CD8-positive, alpha-beta memory T cell (primary cell): ENCODE measurements at regions not wholly inside any gene's neighbourhood (a gene's known extent, or its start where the extent isn't known, plus 50 kb on each side); places are given as distances from the start of the nearest gene placed in this dataset.

Experiments used
- CTCF ChIA-PET: fragments of 350-600 bp; sonication (Branson Sonifier 250); formaldehyde crosslinking; loops from one replicate; lab custom pipeline; 2021; ENCODE audit warnings: antibody characterized with exemption; lab: Charles Lee
- POLR2A ChIA-PET: fragments of 350-600 bp; sonication (Branson Sonifier 250); formaldehyde crosslinking; loops from one replicate; lab custom pipeline; 2021; ENCODE audit warnings: antibody characterized with exemption; lab: Charles Lee
- DNase-seq, 5 donors: peaks; one replicate each; pipeline versions ENCODE4 v3.0.0 to v3.0.0-alpha.2; 2020 to 2022; ENCODE audit warnings: mixed read lengths in 1 of 5
- H3K27ac ChIP-seq: one replicate; pipeline ENCODE4 v1.7.0; 2013; ENCODE audit warnings: low read depth, mild to moderate bottlenecking, low read length, moderate library complexity
- H3K27me3 ChIP-seq: 2 replicates; pipeline ENCODE4 v1.7.0; 2013; ENCODE audit warnings: low read length, mild to moderate bottlenecking; ENCODE audit not compliant: insufficient read depth, poor library complexity, severe bottlenecking
- H3K36me3 ChIP-seq: 2 replicates; pipeline ENCODE4 v1.7.0; 2013; ENCODE audit warnings: mild to moderate bottlenecking, low read length, moderate library complexity; ENCODE audit not compliant: insufficient read depth
- H3K4me1 ChIP-seq: 2 replicates; pipeline ENCODE4 v1.7.0; 2013; ENCODE audit warnings: mild to moderate bottlenecking, low read length, moderate library complexity; ENCODE audit not compliant: insufficient read depth
- H3K4me3 ChIP-seq: 2 replicates; pipeline ENCODE4 v1.7.0; 2013; ENCODE audit warnings: mild to moderate bottlenecking, low read length
- H3K9me3 ChIP-seq: 2 replicates; pipeline ENCODE4 v1.7.0; 2013; ENCODE audit warnings: mild to moderate bottlenecking, low read length
- H3K27ac Mint-ChIP-seq, 8 donors: one replicate each; pipeline ENCODE4 v1.8.0; 2020 to 2021; ENCODE audit warnings: mixed read lengths in 8 of 8, mild to moderate bottlenecking in 6 of 8, inconsistent platforms in 3 of 8, moderate library complexity in 3 of 8
- H3K27me3 Mint-ChIP-seq, 2 donors: one replicate each; pipeline ENCODE4 v1.8.0; 2020 to 2021; ENCODE audit warnings: mixed read lengths in 2 of 2, mild to moderate bottlenecking in 1 of 2, moderate library complexity in 1 of 2
- H3K36me3 Mint-ChIP-seq, 3 donors: one replicate each; pipeline ENCODE4 v1.8.0; 2020 to 2021; ENCODE audit warnings: mixed read lengths in 3 of 3, inconsistent platforms in 1 of 3, mild to moderate bottlenecking in 1 of 3
- H3K4me1 Mint-ChIP-seq, 3 donors: one replicate each; pipeline ENCODE4 v1.8.0; 2020 to 2021; ENCODE audit warnings: mixed read lengths in 3 of 3, inconsistent platforms in 1 of 3, mild to moderate bottlenecking in 1 of 3
- H3K4me3 Mint-ChIP-seq, 7 donors: one replicate each; pipeline ENCODE4 v1.8.0; 2020 to 2021; ENCODE audit warnings: mixed read lengths in 7 of 7, mild to moderate bottlenecking in 6 of 7, moderate library complexity in 4 of 7, inconsistent platforms in 2 of 7
- H3K9me3 Mint-ChIP-seq, 5 donors: one replicate each; pipeline ENCODE4 v1.8.0; 2020 to 2022; ENCODE audit warnings: mixed read lengths in 5 of 5, mild to moderate bottlenecking in 3 of 5, moderate library complexity in 2 of 5, inconsistent platforms in 1 of 5

DNA sequence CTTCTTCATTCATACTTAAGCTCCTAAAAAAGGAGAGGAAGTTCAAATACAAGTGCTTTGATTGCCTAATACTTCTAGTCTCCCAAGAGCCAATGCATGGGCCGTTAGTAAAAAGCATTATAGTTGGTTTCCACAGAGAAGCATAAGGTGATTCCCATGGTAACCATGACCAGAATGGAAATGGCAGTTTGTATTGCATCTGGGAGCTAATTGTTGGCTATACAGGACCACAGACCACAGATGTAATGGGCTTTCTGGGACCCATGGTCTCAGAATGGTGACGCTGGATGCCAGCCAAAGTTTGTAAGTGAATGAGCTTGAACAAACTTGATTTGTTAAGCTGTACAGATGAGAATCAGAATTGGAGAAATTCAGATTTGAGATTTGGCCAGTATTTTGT, 333.9 kb upstream of the C11orf87 start:
- Mint-ChIP-seq H3K4me3 (no peak overlapping the region), H3K9me3 (peaks cover 0 to 8% (median 6%) of the 10 kb centered on the region in 5 donors), H3K27me3 (no peaks in the 10 kb centered on the region), H3K4me1 (no peaks in the 10 kb centered on the region), H3K27ac (no peak overlapping the region), H3K36me3 (peaks cover 0 to 1% (median 0%) of the 10 kb centered on the region in 3 donors)
- Histone ChIP-seq H3K27me3 (no peaks in the 10 kb centered on the region), H3K9me3 (no peaks in the 10 kb centered on the region), H3K4me1 (no peaks in the 10 kb centered on the region), H3K36me3 (no peaks in the 10 kb centered on the region), H3K4me3 (no peak overlapping the region), H3K27ac (no peak overlapping the region)
- ChIA-PET POLR2A (no interaction called here), CTCF (no interaction called here)
- DNase-seq: no peak

DNA sequence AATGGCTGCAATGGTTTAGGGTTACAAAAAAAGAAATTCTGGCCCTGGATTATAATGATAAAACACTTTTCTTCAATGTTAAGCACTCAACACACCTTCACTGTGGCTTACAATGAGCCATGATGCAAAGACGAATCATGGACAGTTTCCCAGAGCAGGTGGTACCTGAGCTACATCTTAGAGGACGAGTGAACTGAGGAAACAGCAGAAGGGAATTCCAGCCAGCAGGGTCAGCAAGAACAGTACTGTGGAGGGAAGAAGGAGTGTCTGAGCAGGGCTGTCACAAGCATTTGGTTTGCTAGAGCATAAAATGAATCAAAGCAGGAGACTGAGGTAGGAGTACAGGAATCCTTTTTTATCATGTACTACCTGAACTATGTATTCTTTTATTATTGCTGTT, 332.8 kb upstream of the C11orf87 start:
- H3K27ac Mint-ChIP-seq: no peak overlapping the region
- peaks cover 0 to 1% (median 0%) of the 10 kb centered on the region in 3 donors for H3K36me3 Mint-ChIP-seq
- DNase-seq: no peak
- H3K36me3 ChIP-seq: no peaks in the 10 kb centered on the region
- H3K27me3 ChIP-seq: no peaks in the 10 kb centered on the region
- H3K9me3 ChIP-seq: no peaks in the 10 kb centered on the region
- H3K4me3 Mint-ChIP-seq: no peak overlapping the region
- CTCF ChIA-PET: no interaction called here
- H3K27ac ChIP-seq: no peak overlapping the region
- POLR2A ChIA-PET: no interaction called here
- H3K9me3 Mint-ChIP-seq: peaks cover 0 to 7% (median 4%) of the 10 kb centered on the region in 5 donors
- H3K27me3 Mint-ChIP-seq: no peaks in the 10 kb centered on the region
- H3K4me1 ChIP-seq: no peaks in the 10 kb centered on the region
- no peak overlapping the region for H3K4me3 ChIP-seq
- H3K4me1 Mint-ChIP-seq: no peaks in the 10 kb centered on the region

DNA sequence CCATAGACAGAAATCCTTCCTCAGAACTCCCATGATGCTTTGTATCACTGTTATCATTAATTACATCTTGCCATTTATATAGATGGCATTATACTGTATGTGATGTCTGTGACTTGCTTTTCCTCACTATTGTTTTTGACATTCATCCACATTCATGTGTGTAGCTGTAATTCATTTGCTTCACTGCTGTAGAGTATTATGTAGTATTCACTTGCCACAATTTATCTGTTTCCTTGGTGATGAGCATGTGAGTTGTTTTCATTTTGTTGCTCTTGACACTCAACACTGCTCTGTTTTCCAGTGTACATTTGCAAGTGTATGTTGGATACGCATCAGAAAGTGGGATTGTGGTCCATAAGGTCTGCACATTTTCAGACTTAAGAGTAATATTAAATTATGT, 328.6 kb upstream of the C11orf87 start:
- H3K27me3 ChIP-seq: no peaks in the 10 kb centered on the region
- H3K9me3 ChIP-seq: no peaks in the 10 kb centered on the region
- no peak overlapping the region for H3K4me3 Mint-ChIP-seq
- peaks cover 0 to 3% (median 0%) of the 10 kb centered on the region in 5 donors for H3K9me3 Mint-ChIP-seq
- no peaks in the 10 kb centered on the region for H3K4me1 ChIP-seq
- H3K36me3 Mint-ChIP-seq: peaks cover 0 to 1% (median 0%) of the 10 kb centered on the region in 3 donors
- no peak overlapping the region for H3K27ac ChIP-seq
- no peak overlapping the region for H3K27ac Mint-ChIP-seq
- H3K27me3 Mint-ChIP-seq: no peaks in the 10 kb centered on the region
- ChIA-PET POLR2A (no interaction called here), CTCF (no interaction called here)
- H3K4me1 Mint-ChIP-seq: no peaks in the 10 kb centered on the region
- H3K4me3 ChIP-seq: no peak overlapping the region
- no peaks in the 10 kb centered on the region for H3K36me3 ChIP-seq
- DNase-seq: no peak

DNA sequence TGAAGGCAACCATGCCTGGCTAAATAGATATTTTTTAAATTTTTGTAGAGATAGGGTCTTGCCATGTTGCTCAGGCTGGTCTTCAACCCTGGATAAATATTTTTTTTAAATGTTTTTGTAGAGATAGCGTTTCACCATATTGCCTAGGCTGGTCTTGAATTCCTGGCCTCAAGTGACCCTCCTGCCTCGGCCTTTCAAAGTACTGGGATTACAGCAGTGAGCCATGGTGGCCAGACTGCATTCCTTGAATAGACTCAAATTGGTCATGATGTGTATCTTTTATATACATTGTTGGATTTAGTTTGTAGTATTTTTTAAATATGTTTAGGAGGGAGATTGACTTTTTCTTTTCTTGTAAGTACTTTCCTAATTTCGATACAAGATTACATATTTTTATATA, 325.7 kb upstream of the C11orf87 start:
- no peak overlapping the region for H3K27ac Mint-ChIP-seq

DNA sequence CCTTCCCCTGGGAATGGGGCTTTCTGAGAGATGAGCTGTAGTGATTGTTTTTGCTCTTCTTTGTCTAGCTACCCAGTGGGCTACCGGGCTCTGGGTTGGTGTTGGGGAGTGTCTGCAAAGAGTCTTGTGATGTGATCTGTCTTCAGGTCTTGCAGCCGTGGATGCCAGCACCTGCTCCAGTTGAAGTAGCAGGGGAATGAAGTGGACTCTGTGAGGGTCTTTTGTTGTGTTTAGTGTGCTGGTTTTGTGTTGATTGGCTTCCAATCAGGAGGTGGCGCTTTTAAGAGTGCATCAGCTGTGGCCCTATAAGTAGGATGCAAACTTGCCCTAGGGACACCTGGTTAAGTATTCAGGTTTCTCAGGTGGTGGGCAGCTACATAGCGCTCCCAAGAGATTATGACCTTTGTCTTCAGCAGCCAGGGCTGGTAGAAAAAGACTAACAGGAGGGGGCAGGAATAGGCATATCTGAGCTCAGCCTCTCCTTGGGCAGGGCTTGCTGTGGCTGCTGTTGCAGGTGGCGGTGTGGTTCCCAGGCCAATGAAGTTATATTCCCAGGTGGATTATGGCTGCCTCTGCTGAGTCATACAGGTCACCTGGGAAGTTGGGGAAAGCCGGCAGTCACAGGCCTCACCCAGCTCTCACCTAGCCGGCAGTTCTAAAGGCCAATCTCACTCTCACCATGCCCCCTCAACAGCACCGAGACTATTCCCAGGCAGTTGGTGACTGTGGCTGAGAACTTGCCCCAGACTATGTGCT, 315.7 kb upstream of the C11orf87 start:
- Histone ChIP-seq H3K27ac (no peak overlapping the region), H3K36me3 (no peaks in the 10 kb centered on the region), H3K9me3 (no peaks in the 10 kb centered on the region), H3K4me1 (no peaks in the 10 kb centered on the region), H3K4me3 (no peak overlapping the region), H3K27me3 (no peaks in the 10 kb centered on the region)
- Mint-ChIP-seq H3K4me1 (no peaks in the 10 kb centered on the region), H3K27ac (no peak overlapping the region), H3K27me3 (peaks cover 5 to 6% of the 10 kb centered on the region in 2 donors), H3K4me3 (no peak overlapping the region), H3K36me3 (no peaks in the 10 kb centered on the region), H3K9me3 (peaks cover 0 to 4% (median 2%) of the 10 kb centered on the region in 5 donors)
- no peak for DNase-seq
- POLR2A ChIA-PET: no interaction called here
- CTCF ChIA-PET: no interaction called here

More for the DNA sequence above, 325.7 kb upstream of the C11orf87 start:
- ChIA-PET POLR2A (no interaction called here), CTCF (no interaction called here)
- Histone ChIP-seq H3K27ac (no peak overlapping the region), H3K4me3 (no peak overlapping the region), H3K9me3 (no peaks in the 10 kb centered on the region), H3K27me3 (no peaks in the 10 kb centered on the region), H3K36me3 (no peaks in the 10 kb centered on the region), H3K4me1 (no peaks in the 10 kb centered on the region)
- no peaks in the 10 kb centered on the region for H3K27me3 Mint-ChIP-seq
- no peak for DNase-seq
- H3K4me3 Mint-ChIP-seq: no peak overlapping the region
- no peaks in the 10 kb centered on the region for H3K4me1 Mint-ChIP-seq
- no peaks in the 10 kb centered on the region for H3K36me3 Mint-ChIP-seq
- peaks cover 0 to 3% (median 0%) of the 10 kb centered on the region in 5 donors for H3K9me3 Mint-ChIP-seq

DNA sequence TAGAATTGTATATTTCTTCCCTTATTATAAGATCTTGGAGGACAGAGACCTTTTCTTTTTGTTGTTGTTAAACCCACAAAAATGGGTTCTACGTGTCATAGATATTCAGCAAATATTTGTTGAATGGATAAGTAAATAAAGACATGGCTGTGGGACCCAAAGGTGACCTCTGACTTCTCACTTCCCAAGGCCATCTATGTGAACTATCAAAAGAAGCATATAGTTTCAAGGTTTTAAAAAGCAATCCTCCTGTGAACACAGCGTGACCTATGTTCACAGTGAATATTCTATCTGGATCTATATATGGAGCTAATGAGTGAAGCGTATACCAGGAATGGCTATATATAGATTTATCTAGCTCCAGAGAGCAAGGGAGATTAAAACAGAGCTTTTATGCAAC, 312.8 kb upstream of the C11orf87 start:
- H3K4me3 Mint-ChIP-seq: no peak overlapping the region
- H3K27ac ChIP-seq: no peak overlapping the region

DNA sequence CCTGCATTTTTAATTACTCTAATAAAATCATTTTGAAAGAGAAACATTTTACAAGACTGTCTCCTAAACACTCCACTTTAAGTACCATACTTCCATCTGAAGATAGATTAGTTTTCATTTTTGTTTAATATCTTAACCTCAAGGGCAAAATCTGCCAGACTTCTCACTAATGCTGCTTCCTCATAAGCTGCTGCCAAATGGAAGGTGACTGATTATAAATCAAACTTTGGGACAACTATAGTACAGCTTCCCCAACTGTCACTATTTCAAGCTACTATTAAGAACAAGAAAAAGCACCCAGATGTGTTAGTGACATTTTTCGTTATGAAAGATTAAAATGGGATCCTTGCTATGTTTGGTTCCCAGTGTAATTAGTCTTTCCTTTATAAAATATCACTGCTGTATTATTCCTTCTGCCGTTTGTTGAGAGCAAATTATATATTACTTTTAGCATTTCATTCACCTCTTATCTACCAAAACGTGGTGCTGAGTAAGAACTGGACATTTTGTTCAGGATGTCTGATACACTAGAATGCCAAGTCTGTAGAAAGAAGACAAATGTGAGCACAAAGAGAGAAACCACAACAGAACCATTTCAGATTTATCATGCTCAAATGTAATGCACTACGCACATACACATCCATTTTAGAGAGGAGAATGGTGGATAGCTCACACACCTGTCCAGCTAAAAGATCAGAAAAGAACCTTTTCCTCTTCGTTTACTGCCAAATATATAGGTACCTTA, 312.2 kb upstream of the C11orf87 start:
- H3K36me3 ChIP-seq: no peaks in the 10 kb centered on the region
- H3K27ac ChIP-seq: no peak overlapping the region
- Mint-ChIP-seq H3K4me3 (no peak overlapping the region), H3K27ac (no peak overlapping the region), H3K27me3 (peaks cover 5 to 7% of the 10 kb centered on the region in 2 donors), H3K4me1 (no peaks in the 10 kb centered on the region), H3K9me3 (peaks cover 0 to 2% (median 0%) of the 10 kb centered on the region in 5 donors), H3K36me3 (no peaks in the 10 kb centered on the region)
- CTCF ChIA-PET: no interaction called here
- H3K4me1 ChIP-seq: no peaks in the 10 kb centered on the region
- no peaks in the 10 kb centered on the region for H3K27me3 ChIP-seq
- no peak overlapping the region for H3K4me3 ChIP-seq
- DNase-seq: no peak
- POLR2A ChIA-PET: no interaction called here
- H3K9me3 ChIP-seq: no peaks in the 10 kb centered on the region

More for the DNA sequence above, 312.8 kb upstream of the C11orf87 start:
- Histone ChIP-seq H3K9me3 (no peaks in the 10 kb centered on the region), H3K4me3 (no peak overlapping the region), H3K27me3 (no peaks in the 10 kb centered on the region), H3K4me1 (no peaks in the 10 kb centered on the region), H3K36me3 (no peaks in the 10 kb centered on the region)
- Mint-ChIP-seq H3K36me3 (no peaks in the 10 kb centered on the region), H3K9me3 (peaks cover 0 to 2% (median 0%) of the 10 kb centered on the region in 5 donors), H3K27me3 (peaks cover 5 to 7% of the 10 kb centered on the region in 2 donors), H3K27ac (no peak overlapping the region), H3K4me1 (no peaks in the 10 kb centered on the region)
- no peak for DNase-seq
- CTCF ChIA-PET: no interaction called here
- POLR2A ChIA-PET: no interaction called here

DNA sequence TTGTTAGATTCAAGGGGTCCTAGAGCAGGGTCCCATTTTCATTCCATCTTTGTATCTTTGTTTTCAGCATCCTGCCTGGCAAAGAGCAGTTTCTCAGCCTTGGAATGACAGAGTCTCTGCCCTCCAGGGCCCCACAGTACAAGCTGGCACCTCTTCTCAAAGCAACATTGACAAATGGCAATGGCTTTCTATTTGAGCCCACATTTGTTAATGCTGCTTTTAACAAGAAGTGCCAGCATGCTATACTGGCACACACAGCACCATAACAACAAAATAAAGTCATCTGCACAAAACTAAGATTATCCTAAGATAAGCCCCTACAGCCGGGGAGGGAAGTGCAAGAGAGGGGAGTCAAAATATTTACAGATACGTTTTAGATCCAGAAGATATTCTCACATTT, 309.7 kb upstream of the C11orf87 start:
- H3K9me3 ChIP-seq: no peaks in the 10 kb centered on the region

More for the DNA sequence above, 309.7 kb upstream of the C11orf87 start:
- Mint-ChIP-seq H3K27me3 (peaks cover 0 to 7% of the 10 kb centered on the region in 2 donors), H3K27ac (no peak overlapping the region), H3K4me3 (no peak overlapping the region), H3K36me3 (no peaks in the 10 kb centered on the region), H3K4me1 (no peaks in the 10 kb centered on the region), H3K9me3 (peaks cover 0 to 2% (median 0%) of the 10 kb centered on the region in 5 donors)
- no peaks in the 10 kb centered on the region for H3K4me1 ChIP-seq
- no peak for DNase-seq
- ChIA-PET POLR2A (no interaction called here), CTCF (no interaction called here)
- no peaks in the 10 kb centered on the region for H3K27me3 ChIP-seq
- no peaks in the 10 kb centered on the region for H3K36me3 ChIP-seq
- no peak overlapping the region for H3K27ac ChIP-seq
- H3K4me3 ChIP-seq: no peak overlapping the region
